GM04503 (cell line): ENCODE measurements at regions not wholly inside any gene's neighbourhood (a gene's known extent, or its start where the extent isn't known, plus 50 kb on each side); places are given as distances from the start of the nearest gene placed in this dataset.
"Not testable (repeated sequence)": the region's sequence is repeated elsewhere in the genome, so short reads cannot be mapped to it uniquely, and the experiment has no call there.

Source experiments
- DNase-seq: peaks from one replicate; pipeline ENCODE4 v3.0.0-alpha.2; 2012; ENCODE audit warnings: low read depth

GRCh38 chr13:93017493-93018112 lies 209.0 kb upstream of the GPC6 start:
- no peak for DNase-seq

DNA sequence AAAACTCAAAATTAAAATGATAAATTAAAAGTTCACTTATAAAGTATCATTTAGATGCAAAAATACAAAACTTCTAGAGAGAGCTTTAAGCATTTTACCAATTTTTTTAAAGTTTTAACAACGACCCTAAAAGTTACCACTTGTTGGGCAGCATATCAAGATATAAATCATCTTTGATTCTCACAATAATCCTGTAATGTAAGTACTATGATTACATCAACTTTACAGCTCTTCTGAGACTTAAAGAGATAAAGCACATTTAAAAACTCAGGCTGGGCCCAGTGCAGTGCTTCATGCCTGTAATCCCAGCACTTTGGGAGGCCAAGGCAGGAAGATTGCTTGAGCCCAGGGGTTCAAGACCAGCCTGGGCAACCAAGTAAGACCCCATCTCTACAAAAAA lies 202.7 kb upstream of the GPC6 start:
- DNase-seq = no peak

- DNase-seq = no peak
Observed at GRCh38 chr13:93025984-93026383, 200.6 kb upstream of the GPC6 start.

- peak; percentile 15 for DNase-seq
Observed at GRCh38 chr13:93029536-93029935, 197.1 kb upstream of the GPC6 start.

GRCh38 chr13:93036380-93036779 lies 190.2 kb upstream of the GPC6 start:
- DNase-seq = no peak

- no peak for DNase-seq
Observed at GRCh38 chr13:93037780-93038179, 188.8 kb upstream of the GPC6 start.

DNA sequence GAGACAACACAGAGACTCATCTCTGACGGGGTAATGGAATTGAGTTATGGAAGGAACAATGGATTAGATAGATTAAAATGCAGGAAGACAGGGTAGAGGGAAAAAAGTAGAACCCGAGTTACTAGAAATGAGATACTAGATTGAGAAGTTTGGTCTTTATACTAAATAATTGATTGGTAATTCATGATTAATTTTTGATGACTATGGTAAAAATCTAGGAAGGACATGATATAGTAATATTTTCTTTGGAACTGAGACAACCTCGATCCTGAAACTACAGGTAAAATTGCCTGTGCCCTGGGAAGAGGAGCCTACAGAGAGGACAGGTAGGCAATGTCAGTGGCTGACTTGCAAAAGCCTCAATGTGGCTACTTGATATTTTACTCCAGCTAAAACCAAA lies 188.4 kb upstream of the GPC6 start:
- no peak for DNase-seq

GRCh38 chr13:93039131-93039530 lies 187.5 kb upstream of the GPC6 start:
- peak; percentile 5 for DNase-seq

- DNase-seq = not testable (repeated sequence)
Observed at GRCh38 chr13:93041566-93041965, 185.0 kb upstream of the GPC6 start.

- DNase-seq = no peak
Observed at GRCh38 chr13:93045836-93046235, 180.8 kb upstream of the GPC6 start.

GRCh38 chr13:93055233-93055632 lies 171.4 kb upstream of the GPC6 start:
- DNase-seq = no peak

DNA sequence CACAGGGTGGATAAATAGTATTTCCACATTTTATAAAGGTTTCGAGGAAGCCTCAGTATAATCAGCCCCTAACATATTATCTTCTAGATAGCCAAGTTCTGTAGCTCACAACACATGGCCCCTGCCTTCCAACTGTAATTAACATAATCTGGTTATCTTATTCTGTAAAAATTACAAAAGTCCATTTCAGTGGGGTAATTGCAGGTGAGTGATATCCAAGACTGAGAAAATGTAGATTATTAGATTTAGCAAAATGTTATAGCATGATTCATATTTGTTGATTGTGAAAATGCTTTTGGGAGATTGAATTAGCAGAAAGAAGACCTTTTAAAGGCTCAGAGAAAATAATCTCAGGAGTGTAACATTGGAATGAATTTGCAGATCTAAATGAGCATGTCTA lies 168.3 kb upstream of the GPC6 start:
- no peak for DNase-seq

DNA sequence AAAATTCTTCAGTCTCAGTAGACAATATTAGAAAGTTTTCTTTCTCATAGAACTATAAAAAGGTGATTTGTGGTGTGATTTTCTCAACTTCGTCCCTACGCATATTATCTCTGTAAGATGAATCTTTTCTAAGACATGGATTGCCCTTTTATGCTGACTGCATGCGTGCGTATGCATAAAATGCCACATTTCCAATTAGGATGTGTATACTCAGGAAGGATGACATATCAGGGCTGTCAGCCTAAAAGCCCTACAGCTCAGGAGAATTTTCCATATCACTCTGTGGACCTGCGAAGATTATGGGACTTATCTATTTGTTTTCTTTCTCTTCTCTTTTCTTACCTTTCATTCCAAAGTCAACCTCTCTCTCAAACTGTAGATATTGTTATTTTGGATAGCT lies 166.5 kb upstream of the GPC6 start:
- no peak for DNase-seq

- DNase-seq = peak; percentile 3
Observed at GRCh38 chr13:93066187-93066586, 160.4 kb upstream of the GPC6 start.

GRCh38 chr13:93079294-93079693 lies 147.3 kb upstream of the GPC6 start:
- DNase-seq = no peak

DNA sequence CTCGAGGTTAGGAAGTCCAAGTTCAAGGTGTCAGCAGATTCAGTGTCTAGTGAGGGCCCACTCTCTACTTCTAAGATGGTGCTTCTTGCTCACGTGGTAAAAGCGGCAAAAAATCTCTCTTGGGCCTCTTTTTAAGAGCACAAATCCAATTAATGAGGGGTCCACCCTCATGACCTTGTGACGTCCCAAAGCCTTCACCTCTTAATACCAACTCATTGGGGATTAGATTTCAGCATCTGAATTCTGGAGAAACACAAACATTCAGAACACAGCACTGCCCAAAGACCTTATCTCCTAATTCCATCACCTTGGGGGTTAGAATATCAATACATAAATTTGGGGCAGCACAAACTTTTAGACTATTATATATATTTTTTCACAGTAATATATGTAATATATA lies 146.4 kb upstream of the GPC6 start:
- DNase-seq = no peak

- no peak for DNase-seq
Observed at GRCh38 chr13:93080587-93080986, 146.0 kb upstream of the GPC6 start.

DNA sequence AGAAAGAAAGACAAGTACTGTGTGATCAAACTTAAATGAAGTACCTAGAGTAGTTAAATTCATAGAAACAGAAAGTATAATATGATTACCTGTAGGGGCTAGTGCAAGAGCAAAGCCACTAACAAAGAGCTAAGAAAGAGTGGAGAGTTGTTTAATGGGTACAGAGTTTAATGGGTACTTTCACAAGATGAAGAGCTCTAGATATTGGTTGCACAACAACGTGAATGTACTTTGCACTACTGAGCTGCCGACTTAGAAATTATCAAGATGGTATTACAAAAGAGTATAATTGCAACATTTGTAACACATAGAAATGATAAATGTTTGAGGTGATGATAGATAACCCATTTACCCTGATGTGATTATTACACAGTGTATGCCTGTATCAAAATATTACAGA lies 140.3 kb upstream of the GPC6 start:
- no peak for DNase-seq

DNA sequence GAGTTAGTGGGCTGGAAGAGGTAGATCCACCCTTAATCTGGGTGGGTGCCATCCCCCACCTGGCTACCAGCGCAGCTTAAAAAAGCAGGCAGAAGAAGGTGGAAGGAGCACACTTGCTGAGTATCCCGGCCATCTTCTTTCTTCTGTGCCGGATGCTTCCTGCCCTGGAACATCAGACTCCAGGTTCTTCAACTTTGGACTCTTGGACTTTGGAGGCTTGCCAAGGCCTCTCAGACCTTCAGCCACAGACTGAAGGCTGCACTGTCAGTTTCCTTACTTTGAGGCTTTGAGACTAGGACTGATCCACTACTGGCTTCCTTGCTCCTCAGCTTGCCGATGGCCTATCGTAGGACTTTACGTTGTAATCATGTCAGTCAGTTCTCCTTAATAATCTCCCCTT lies 127.6 kb upstream of the GPC6 start:
- no peak for DNase-seq

- no peak for DNase-seq
Observed at GRCh38 chr13:93101226-93101734, 125.3 kb upstream of the GPC6 start.

GRCh38 chr13:93104270-93104669 lies 122.3 kb upstream of the GPC6 start:
- no peak for DNase-seq

- no peak for DNase-seq
Observed at GRCh38 chr13:93108111-93108601, 118.5 kb upstream of the GPC6 start.

DNA sequence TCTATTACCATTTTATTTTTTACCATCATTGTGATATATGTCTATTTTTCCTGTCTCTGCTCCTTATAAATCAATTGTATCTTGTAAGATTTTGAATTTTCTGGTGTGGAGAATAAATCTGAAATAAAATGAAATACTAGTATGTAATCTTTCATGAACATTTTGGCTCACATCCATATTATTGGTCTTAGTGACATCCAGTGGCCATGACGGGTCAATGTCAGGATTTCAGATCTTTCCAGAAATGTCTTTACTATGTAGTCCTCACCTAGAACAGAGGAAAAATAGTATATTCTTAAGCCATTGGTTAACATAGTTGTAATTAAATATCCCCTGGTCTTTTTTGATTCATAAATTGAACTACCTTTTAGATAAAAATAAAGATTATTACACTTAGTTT lies 109.8 kb upstream of the GPC6 start:
- DNase-seq = no peak

GRCh38 chr13:93118081-93118615 lies 108.5 kb upstream of the GPC6 start:
- no peak for DNase-seq
